ENCODE measurements at regions not wholly inside any gene's neighbourhood (a gene's known extent, or its start where the extent isn't known, plus 50 kb on each side); places are given as distances from the start of the nearest gene placed in this dataset.
"Not testable (repeated sequence)": the region's sequence is repeated elsewhere in the genome, so short reads cannot be mapped to it uniquely, and the experiment has no call there.

- DNase-seq (ENCODE audit: low read depth, low spot score), result no peak
These were observed 118.7 kb upstream of the SLCO6A1 start for GRCh38 chr5:102617191-102618187.

DNA sequence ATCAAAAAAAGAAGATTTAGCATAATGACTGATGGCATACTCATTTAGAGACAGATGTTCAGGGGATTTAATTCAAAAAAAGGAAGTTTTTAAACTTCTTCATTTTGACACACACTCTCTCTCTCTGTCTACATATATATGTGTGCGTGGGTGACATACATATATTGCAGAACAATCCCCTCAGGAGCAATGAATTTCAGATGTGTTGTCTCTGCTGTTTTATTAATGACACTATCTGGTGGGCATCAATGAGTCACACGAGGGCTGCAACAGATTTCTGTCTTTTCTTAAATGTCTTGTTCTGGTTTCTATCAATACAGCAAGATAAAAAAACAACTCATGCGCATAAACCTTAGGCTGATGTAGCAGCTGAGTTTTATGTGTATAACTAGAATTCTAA, 123.5 kb upstream of the SLCO6A1 start:
- no peak for DNase-seq (ENCODE audit: low read depth, low spot score)

GRCh38 chr5:102623329-102624065, 124.7 kb upstream of the SLCO6A1 start:
- DNase-seq (ENCODE audit: low read depth, low spot score), result no peak

DNA sequence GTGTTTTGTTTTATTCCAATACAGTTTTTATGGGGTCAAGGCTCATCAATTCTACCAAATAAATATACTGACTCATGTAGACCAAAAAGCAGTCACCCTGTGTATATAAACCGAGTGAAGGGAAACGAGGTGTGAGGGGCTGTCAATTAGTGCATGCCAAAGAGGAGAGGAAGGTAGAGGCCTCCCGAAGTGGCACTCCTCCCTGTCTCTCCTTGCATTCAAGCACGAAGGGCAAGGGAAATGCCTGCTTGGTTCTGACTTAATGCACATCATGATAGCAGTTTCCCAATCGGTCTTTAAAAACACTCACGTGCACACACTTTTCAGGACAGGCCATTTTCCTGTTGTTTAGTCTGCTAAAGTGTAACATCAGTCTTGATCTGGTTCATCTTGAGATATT, 125.6 kb upstream of the SLCO6A1 start:
- DNase-seq (ENCODE audit: low read depth, low spot score), result no peak

GRCh38 chr5:102625468-102625867, 126.7 kb upstream of the SLCO6A1 start:
- DNase-seq (ENCODE audit: low read depth, low spot score), result no peak

GRCh38 chr5:102625928-102626327, 127.1 kb upstream of the SLCO6A1 start:
- no peak for DNase-seq (ENCODE audit: low read depth, low spot score)

DNA sequence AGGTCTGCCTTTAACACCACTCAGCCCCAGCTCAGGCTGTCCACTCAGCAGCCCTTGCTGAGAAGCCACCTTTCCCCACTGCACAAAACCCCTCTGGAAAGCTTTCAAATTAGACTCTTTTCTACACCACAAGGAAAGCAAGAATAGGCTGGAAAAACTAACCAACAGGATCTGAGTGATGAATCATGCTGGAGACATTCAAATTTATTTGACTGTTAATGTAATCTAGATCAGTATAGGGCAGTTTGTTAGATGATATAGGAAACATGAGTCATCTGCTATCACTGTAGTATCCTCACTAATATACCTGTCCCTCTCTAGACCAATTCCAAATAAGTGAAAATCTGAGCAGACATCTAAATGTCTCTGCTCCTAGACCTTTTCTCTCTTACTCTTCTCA, 127.8 kb upstream of the PAM start:
- peak; percentile 67 for DNase-seq (ENCODE audit: low read depth, low spot score)

- no peak for DNase-seq (ENCODE audit: low read depth, low spot score)
These were observed 126.5 kb upstream of the PAM start for GRCh38 chr5:102628441-102629175.

DNA sequence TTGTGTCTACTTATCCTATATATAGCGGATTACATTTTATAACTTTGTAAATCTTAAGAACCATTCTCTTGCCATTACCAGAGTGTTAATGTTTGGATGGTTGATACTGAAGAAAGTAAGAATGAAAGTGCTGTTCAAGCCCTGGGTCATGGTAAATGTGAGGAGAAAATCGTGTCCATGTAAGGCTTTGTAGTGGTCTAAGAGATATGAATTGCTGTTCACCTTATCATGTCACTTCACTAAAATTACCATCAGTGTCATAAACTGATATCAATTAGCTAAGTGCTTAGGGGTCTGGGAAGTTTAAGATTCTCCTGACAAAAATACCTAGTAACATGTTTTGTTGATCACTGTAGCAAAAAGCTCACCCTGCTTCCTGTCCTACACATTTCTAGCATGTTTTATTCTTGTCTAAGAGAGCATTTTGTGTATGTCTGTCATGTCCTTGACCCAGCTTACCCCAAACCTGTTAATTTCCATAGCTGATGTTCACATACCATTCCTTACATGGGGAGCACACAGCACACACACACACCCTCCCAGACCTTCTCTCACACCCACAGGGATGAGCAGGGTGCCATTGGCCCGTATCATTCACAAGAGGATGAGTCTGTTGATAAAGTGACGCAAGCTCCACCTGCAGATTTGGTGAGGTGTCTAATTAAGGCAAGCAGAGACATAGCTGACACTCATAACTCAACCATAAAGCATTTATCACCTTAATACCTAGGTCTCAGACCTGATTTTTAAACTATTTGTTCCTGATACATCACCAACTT, 125.1 kb upstream of the PAM start:
- DNase-seq (ENCODE audit: low read depth, low spot score), result no peak

- not testable (repeated sequence) for DNase-seq (ENCODE audit: low read depth, low spot score)
These were observed 119.7 kb upstream of the PAM start for GRCh38 chr5:102635399-102635798.

- DNase-seq (ENCODE audit: low read depth, low spot score), result no peak
These were observed 116.8 kb upstream of the PAM start for GRCh38 chr5:102638316-102638715.

DNA sequence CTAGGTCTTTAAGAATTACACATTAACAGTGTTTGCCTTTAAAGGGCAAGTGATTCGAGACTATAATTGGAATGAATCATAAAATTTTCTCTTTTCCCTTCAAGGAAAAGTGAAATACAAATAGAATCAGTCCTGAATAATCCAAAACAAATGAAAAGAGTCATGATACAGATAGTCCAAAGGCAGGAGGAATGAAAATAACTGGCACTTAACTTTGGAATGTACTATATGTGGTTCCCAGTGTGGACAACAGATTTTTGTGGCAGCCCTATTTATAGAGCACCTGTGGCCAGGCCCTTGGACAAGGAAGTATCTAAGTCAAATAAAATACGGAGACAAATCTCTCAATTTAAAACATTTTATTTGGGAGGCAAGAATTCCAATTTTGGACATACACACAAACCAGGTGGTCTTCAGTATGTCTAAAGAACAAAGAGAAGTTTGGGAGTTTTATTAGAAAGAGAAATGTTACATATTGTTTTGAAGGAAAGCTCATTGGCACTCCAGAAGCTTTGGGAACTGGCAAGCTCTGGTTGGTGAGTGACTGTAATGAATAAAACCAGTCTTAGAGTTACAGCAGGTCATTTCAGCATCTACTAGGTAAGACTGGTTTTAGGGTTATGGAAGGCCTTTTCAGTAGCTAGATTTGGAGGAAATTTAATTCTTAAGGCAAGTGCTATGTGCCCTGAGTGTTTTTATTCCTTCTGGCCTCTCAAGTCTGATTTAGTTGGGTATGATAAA, 116.0 kb upstream of the PAM start:
- peak; percentile 45 for DNase-seq (ENCODE audit: low read depth, low spot score)

- peak; percentile 72 for DNase-seq (ENCODE audit: low read depth, low spot score)
These were observed 105.4 kb upstream of the PAM start for GRCh38 chr5:102649731-102650130.

GRCh38 chr5:102651466-102651865, 103.6 kb upstream of the PAM start:
- no peak for DNase-seq (ENCODE audit: low read depth, low spot score)

- DNase-seq (ENCODE audit: low read depth, low spot score), result no peak
These were observed 100.4 kb upstream of the PAM start for GRCh38 chr5:102654559-102655349.

DNA sequence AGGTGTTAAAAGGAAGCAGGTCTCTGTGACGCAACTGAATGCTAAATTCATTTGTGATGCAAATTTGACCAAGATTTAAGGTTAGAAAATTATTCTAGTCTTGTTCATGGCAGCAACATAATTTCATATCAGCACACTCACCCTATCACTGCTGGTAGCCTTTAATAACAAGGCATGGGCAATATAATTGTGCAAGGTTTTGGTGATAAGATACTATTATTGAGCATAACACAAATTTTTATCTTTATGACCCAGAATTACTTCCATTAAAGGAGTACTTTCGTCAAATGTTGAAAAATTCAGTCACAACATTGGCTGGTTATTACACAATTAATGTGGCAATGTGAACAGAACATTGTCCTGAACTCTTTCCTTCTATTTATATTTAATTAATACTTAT, 96.0 kb upstream of the PAM start:
- no peak for DNase-seq (ENCODE audit: low read depth, low spot score)

DNA sequence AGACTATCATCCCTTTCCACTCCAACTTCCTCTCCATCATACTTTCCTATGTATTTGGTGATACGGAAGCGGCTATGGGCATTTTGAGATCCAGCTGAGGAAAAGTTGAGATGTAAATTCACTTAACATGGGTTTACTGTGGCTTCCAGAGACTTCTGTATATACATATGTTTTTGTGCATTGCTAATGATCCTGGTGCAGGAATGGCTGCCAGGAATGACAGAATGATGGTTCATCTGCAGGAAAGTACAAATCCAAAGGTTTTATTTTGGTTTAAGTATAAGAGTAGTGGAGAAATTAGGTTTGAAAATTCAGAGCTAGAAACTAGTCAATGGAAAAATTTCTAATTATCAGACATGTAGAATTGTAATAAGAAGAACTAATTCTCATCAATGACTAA, 95.0 kb upstream of the PAM start:
- no peak for DNase-seq (ENCODE audit: low read depth, low spot score)

- DNase-seq (ENCODE audit: low read depth, low spot score), result peak; percentile 12
These were observed 91.2 kb upstream of the PAM start for GRCh38 chr5:102663749-102664530.

Measured in astrocyte of the hippocampus (primary cell).